DND-41 (cell line): ENCODE measurements at regions not wholly inside any gene's neighbourhood (a gene's known extent, or its start where the extent isn't known, plus 50 kb on each side); places are given as distances from the start of the nearest gene placed in this dataset.

Experiments used
- EZH2 ChIP-seq: IDR thresholded peaks from 3 replicates; pipeline ENCODE4 v1.6.1; 2012; ENCODE audit warnings: borderline replicate concordance, low read depth, mild to moderate bottlenecking, moderate library complexity, low read length, inconsistent platforms; ENCODE audit not compliant: severe bottlenecking
- TF ChIP-seq, protein P1 (sequence below): IDR thresholded peaks from 2 replicates; pipeline ENCODE4 v1.5.1; 2012; ENCODE audit warnings: borderline replicate concordance, low read length, moderate library complexity, mild to moderate bottlenecking; ENCODE audit not compliant: poor library complexity, severe bottlenecking; ENCODE audit errors: extremely low read depth

DNA sequence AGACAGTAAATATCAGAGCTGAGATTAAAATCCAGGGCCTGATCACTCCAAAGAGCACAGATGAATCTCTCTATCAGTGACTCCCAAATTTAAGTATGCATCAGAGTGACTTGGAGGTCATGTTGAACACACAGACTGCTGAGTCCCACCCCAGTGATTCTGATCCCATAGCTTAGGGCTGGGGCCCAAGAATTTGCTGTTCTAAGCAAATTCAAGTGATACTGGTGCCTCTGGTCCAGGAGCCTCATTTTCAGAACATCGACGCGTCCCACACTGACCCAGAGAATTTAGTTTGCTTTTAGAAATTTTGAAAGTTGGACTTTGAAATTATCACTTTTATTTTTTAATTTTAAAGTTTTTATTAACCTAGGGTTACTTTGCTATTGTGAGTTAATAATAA is 72.7 kb upstream of the NETO1 start:
- TF ChIP-seq, protein P1, sequence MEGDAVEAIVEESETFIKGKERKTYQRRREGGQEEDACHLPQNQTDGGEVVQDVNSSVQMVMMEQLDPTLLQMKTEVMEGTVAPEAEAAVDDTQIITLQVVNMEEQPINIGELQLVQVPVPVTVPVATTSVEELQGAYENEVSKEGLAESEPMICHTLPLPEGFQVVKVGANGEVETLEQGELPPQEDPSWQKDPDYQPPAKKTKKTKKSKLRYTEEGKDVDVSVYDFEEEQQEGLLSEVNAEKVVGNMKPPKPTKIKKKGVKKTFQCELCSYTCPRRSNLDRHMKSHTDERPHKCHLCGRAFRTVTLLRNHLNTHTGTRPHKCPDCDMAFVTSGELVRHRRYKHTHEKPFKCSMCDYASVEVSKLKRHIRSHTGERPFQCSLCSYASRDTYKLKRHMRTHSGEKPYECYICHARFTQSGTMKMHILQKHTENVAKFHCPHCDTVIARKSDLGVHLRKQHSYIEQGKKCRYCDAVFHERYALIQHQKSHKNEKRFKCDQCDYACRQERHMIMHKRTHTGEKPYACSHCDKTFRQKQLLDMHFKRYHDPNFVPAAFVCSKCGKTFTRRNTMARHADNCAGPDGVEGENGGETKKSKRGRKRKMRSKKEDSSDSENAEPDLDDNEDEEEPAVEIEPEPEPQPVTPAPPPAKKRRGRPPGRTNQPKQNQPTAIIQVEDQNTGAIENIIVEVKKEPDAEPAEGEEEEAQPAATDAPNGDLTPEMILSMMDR, result no peak
- TF ChIP-seq EZH2, result no peak
